Cerebellar nuclear complex (tissue), 1 donor: ENCODE measurements at regions not wholly inside any gene's neighbourhood (a gene's known extent, or its start where the extent isn't known, plus 50 kb on each side); places are given as distances from the start of the nearest gene placed in this dataset.

Experiments used
- DNase-seq, 2 experiments: peaks; one replicate each; lab custom pipeline; 2025; lab: John Stamatoyannopoulos, UW

DNA sequence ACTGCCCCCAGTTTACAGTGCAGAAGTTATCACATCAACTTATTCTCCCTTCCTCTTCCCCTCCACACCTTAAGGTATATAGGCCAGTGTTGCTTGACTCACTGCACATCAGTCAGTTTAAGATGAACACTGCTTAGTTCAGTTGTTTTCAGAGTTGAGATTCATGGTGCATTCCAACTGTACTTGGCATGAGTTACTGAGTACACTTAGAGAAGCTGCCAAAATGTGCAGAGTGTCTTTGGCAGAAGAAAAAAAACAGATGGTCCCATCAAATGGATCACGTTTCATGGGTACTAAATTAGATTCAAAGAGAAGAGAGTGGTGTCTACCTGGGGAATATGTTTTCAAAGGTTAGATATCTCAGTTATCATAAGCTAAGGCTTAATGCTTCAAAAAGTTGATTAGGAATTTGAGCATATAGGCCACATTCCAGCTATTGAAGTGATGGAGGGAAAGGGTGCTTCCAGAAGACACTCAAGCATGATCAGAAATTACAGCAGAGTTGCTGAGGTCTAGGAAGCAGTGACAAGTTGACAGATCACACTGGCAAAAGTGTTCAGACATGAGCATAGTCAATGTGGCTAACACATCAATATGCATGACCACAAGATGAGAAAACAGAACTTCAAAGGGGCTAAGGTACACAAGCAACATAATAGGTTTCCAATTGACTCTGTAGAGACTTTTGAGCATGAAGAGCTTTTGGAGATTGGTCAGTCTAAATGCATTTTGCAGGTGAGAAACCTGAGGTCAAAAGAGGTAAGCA, 579.2 kb upstream of the CELF2 start:
- DNase-seq, result peak in 1 of 2 experiments; percentile 10

DNA sequence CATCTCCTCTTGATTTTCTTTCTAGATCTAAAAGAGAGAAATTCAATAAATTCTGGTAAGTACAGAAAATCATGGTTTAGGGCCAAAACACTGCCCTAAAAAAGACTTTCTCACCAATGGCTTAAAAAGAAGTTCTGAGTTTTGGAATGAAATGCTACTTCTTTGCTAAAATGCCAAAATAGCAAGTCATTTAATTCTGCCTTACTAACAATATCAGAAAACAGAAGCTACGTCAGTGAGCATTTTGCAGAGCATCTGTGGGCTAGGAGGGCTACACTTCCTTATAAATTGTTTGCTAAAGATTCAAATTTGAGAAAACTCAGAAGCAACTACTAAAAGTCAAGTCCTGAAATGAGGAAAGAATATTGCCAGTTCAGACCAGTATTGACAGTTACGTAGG, 560.8 kb upstream of the CELF2 start:
- no peak for DNase-seq

DNA sequence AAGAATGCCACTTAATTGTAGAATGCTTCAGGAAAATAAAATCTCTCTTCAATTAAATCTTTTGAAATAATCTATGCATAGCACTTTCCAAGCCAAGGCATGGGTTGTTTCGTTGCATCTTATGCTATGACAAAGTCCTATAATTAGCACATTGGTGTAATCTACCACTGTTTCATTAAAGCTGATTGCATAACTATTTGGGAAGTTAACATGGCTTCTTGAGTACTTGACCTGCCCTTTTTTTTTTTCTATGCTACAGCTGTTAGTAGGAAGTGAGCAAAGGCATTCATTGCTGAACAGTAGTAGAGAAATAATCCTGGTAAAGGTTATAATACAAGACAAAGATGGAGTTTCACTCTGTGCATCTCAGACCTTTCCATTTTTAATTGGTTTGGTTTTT, 557.2 kb upstream of the CELF2 start:
- DNase-seq, result no peak

DNA sequence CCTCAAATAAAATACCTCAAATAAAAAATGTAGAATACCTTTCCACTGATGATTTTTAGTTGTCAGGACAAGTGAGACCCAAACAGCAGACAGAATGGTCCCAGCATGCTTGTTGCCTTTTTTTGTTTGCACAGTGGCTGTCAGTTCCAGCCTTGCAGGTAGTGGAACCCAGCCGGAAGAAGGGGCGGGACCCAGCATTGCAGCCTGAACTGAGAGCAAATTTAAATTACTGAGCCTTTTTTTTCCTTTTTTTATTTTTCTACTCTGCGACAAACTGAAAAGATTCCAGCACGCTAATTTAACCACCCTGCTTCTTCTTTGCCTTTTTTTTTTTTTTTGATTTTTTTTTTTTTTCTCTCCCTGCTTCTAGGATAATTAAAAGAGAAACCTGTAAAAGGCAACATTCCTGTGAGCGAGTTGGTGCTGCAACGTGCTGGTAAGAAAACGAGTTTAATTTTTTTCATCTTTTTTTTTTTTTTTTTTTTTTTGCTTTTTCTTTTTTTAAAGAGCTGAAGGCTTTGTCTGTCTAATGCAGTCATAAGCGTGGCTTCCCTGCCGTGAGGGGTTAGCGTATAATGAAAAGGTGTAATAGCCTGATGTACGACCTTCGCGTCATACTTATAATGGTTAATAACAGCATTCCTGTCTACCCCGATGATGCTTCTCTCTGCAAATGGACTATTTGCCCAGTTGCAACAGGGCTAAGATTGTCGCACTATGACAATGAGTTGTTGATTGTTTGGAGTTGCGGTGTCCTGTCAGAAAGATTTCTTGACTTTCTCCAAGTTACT, 555.3 kb upstream of the CELF2 start:
- DNase-seq, result no peak

DNA sequence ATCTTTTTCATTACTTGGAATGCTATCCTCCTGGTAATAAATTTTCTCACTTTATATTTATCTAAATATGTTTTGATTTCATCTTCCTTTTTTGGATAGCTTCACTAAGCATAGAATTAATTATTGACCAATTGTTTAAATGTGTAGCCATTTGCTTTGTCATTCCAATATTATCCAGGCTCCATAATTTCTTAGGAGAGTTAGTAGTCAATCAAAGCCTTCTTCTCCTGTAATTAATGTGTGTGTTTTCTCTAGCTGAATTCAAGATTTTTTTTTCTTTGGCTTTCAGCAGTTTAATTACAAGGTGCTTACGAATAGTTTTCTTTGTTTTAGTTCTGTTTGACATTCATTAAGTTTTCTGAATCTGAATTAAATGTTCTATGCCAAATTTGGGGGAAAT, 545.9 kb upstream of the CELF2 start:
- DNase-seq, result no peak

DNA sequence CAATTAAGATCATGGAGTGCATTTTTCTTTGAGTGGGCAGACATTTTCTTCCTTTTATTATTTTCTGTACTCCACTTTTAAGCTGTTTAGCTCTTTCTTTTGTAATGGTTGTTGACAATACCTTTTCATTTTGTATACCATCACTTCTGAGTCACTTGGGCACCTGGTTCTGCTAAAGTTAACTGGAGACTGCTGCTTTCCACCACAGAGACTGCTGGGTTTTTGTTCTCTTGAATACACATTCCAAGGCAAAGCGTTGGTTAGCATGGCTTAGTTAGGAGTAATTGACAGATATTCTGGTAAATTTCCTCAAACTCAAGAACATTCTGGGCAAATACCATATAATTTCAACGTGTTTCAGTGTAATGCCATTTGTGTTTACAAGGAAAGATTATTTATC, 541.9 kb upstream of the CELF2 start:
- no peak for DNase-seq

DNA sequence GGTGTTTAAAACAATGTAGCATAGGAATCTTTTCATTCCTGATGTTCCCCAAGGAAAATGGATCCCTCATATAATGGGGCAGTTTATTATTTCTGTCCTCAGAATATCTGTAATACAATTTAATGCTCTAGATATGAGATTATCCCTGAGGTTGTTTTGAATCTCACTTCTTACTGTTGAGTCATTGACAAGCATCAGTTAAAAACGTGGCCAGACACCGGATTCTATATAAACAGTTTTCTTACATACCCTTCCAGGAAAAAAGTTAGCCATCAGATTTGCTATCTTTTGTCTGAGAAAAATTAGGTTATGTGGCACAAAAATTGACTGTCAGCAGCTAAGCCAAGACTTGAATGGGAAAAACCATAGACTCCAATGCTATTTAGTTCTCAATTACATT, 539.8 kb upstream of the CELF2 start:
- DNase-seq, result no peak

DNA sequence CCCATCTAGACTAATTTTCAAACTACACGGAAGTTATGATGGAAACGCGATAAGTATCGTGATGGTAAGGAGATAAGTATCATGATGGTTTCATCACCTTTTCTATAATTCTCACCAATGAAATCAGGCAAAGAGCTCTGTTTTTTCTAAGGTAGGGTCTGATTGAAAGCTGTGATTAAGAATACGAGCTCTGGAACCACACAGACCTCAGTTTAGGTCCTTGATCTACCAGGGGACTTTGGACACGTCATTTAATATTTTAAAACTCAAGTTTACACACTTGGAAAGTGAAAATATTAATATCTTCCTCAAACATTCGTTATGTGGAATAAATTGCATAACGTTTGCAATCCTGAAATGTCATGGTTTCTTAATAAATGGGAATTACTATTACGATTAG, 538.2 kb upstream of the CELF2 start:
- no peak for DNase-seq

DNA sequence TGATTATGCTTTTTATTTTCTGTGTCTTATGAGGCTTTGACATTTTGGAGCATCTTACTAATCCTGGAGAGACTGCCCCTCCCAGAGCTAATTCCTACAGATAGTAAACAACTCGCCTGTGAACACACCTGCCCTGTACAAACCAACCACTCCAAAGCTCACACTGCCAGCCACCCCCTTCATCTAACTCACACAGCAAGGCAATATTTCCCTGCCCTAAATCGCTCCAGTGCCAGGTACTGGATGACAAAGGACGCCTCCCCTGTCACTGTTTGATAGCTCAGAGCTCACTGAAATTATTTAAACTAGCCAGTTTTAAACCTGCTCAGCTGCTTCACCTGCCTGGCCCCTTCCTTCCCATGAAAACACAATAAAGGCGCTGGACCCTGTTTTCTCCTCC, 535.1 kb upstream of the CELF2 start:
- no peak for DNase-seq

DNA sequence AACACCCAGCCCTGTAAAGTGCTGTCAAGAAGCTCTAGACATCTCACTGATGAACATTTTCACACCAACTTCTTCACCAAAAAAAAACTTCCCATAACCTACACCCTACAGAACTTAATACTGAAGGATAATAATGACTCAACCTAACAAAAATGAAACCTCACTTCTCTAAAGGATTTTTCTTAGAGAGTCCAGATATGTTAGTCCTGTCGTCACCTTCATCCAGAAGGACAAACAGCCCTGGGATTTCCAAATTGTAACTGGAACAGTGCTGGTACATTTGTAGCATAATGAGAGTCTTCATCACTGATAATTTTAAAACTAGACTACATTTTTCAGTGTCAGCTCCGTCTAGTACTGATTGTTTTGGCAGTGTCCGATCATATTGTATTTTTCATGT, 528.6 kb upstream of the CELF2 start:
- DNase-seq, result no peak

DNA sequence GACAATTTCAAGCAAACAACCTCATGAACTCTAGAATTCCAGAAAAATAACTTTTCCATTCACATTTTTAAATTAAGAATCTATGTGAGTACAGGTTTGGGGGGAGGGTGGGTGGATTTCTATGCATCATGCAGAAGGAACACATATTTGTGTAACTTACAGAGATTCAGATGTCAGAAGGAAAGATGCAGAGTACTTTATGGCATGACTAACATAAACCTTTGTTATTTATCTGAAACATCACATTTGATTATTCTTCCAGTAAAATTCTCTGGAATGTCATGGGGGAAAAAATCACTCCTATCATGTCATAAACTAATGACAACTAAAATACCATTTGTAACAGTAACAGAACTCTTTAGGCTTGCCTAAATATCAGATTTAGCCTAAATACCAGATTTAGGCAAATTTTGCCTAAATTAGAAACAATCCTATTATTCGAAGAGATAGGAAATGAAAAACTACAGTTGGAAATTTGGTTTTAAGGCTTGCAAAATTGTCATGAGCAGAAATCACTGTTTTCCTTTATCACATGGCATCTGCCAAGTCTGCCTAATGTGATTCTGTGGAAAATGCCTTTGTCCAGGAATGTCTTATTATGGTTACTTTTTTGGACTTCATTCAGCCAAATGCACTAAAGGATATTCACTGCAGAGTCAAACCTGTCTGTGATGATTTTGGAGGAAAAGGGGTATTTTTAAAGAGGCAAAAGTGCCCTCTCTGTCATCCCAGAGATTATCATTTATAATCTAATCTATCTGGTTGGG, 527.7 kb upstream of the CELF2 start:
- DNase-seq, result no peak

DNA sequence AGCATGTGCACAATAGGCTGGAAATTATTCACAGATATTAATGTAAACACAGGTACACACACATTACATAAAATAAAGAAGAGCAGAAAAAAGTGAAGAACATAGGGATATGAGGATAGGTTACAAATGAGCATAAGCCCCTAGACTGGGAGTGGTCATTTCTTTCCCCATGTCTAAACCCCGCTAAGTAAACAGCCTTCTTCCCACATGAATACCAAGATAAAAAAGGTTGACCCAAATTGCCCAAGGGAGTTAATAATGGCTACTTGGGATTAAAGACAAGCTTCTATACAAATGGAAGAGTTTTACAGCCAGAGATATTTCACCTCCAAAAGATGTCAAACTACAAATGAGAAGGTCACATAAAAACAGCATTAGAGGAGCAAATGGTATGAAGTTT, 527.1 kb upstream of the CELF2 start:
- no peak for DNase-seq

DNA sequence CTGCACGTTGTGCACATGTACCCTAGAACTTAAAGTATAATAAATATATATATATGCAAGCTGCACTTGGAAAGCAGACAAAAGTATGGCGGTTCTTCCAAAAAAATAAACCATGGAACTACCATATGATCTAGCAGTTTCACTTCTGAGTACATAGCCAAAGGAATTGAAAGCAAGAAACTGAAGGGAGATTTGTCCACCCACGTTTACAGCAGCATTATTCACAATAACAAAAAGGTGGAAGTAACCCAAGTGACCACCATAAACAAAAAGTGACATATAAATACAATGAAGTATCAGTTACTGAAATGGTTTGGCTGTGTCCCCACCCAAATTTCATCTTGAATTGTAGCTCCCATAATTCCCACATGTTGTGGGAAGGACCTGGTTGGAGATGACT, 525.3 kb upstream of the CELF2 start:
- DNase-seq, result no peak

DNA sequence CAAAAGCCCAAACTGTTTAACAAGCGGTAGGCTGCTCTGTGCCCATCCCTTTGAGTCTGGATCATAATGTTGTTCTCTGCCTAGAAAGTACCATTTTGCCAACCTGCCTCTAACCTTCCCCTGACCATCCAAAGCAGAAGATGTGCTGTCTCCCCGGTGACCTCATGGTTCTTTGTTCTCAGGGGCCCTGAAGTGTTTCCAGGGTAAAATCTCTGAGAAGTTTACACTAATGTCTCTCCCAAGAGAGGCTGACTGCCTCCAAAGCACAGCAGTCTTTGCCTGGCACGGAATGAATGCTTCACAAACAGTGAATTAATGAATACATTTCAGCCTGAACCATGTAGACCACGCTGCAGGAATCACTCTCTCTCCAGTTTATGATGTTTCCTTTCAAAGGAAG, 523.8 kb upstream of the CELF2 start:
- DNase-seq, result no peak

DNA sequence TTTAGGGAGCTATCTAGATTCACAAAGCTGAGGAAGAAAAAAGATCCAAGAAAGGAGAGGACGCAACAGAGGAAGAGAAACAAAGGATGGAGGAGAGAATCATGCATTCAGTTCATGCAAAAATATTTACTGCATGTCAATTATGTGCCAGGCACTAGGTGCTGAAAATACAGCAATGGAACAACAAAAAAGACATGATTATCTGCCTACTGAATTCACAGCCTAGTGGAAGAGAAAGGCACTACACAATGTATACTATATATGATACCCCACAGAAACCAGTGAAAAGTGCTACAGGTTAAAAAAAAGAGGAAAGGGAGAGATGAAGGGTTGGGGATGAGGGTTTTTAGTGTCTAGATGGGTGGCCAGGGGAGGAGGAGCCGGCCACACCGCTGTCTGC, 520.4 kb upstream of the CELF2 start:
- no peak for DNase-seq

DNA sequence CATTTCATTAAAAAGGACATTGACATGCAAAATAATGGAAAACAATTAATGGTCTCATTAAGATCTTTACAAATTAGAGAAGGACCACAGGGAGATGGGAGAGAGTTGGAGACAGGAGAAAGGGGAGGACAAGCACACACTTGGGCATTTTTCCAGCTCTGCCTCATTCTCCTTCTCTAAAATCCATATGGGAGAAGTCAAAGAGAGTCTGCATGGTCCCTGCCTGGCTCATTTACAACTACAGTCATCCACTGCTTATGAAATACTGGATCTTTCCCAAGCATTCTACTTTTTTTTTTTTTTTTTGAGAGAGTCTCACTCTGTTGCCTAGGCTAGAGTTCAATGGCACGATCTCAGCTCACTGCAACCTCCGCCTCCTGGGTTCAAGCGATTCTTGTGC, 518.9 kb upstream of the CELF2 start:
- DNase-seq, result no peak

DNA sequence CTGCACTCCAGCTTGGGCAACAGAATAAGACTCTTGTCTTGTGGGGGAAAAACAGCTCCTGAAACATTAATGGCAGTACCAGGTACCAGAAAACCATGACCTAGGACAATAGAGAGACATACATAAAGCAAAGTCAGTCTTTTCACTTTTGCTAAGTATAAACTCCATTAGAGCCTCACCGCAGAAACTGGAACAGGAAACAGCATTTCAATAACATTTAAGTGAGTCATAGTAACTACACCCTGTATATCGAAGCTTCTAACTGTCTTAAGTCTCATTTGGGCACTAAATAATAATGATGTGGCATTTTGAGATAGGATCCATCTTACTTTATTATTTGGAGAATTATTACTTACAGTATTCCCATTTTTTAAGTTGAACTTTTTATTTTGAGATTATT, 517.8 kb upstream of the CELF2 start:
- DNase-seq, result no peak

DNA sequence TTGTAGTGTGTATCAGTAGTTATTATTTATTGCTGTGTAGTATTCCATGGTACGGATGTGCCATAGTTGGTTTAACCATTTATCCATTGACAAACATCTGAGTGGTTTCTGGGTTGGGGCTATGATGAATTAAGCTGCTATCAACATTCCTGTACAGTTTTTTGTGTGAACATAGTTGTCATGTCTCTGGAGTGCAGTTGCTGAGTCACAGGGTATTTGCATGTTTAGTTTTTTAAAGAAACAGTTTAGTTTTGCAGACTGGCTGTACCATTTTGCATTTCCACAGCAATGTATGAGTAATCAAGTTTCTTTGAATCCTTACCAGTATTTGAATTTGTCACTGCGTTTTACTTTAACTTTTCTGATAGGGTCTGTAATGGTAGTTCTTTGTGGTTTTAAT, 516.7 kb upstream of the CELF2 start:
- DNase-seq, result no peak

DNA sequence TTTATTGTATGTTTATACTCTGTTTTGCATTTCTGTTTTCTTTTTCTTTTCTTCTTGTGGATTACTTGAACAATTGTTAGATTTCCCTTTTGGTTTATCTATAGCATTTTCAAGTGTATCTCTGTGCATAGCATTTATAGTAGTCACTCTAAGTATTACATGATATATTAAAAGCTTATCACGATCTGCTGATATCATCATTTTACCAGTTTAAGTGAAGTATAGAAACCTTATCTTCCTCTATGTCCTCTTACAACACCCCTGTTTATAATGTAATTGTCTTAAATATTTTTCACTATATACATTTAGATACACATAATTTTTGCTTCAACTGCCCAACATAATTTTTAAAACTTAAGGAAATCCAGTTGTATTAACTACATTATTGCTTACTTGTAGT, 513.9 kb upstream of the CELF2 start:
- DNase-seq, result no peak

DNA sequence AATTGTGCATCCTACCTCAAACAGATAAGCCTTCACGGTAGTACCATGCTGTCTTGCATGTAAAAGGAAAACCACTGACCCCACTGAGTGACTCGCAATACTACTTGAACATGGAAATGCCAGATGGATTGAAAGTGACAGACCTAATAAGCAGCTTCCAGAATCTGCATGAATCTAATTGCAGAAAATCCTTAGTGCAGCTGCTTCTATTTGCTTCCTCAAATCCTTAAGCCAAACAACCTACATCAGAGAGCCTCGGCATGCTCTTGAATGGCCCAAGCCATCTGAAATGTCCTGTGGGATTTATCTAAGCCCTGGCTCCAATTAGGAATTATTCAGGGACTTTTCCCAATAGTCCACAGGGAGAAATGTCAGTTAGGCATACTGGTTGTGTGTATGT, 509.5 kb upstream of the CELF2 start:
- DNase-seq, result no peak

DNA sequence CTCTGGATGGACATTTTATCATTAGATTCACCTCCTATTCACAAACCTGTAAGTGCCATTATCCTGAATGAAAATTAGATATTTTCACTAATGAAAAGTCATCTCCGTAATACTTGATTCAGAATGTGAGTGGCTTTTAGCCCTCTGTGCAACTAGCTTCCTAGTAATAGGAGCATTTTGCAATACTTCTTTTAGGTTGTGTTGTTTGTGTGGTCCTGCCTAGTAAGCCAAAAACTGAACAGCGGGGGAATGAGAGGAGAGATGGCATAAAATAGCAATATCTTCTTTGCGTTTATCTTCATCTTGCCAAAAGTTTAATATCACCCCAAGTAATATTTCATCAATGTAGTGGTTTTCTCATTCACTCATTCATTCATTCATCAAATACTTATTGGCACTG, 507.5 kb upstream of the CELF2 start:
- DNase-seq, result no peak

DNA sequence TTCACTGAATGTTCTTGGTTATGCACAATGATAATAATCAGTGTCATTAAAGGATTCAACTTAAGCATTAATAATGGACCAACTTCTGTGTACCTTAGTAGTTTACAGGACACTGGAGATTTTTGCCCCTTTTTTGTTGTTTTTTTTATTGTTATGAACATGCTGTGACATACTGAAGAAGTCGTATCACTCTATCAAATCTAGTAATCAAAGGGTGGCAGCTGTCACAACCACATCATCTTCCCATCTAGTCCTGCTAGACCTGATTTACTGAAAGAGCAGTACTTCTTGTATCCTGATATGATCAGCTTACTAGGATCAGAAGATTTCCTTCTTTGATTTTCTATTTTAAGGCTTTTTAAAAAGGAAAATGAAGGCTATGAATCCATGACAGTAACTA, 504.6 kb upstream of the CELF2 start:
- DNase-seq, result no peak

DNA sequence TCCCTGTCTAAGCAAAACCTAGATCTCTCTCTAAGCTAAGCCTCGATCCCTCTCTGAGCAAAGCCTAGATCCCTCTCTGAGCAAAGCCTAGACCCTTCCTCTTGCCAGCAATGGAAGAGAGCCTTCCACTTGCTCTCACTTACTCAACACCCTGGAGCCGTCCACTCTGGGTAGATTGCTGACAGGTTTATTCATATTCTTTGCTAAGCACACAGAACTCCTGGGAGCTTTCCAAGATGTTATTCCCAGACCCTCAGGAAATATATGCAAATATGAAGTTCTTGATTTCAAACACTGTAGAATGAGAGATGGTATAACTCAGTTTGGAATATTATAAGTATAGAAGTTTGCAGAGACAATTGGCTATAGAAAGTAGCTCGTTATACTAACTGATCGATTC, 503.8 kb upstream of the CELF2 start:
- no peak for DNase-seq
